GM12801 (cell line): ENCODE measurements at regions not wholly inside any gene's neighbourhood (a gene's known extent, or its start where the extent isn't known, plus 50 kb on each side); places are given as distances from the start of the nearest gene placed in this dataset.

Experiments
- TF ChIP-seq, protein P1 (sequence below): IDR thresholded peaks from one replicate; pipeline ENCODE4 v1.5.1; 2011; ENCODE audit warnings: control low read depth; ENCODE audit not compliant: insufficient read length; ENCODE audit errors: extremely low read depth

DNA sequence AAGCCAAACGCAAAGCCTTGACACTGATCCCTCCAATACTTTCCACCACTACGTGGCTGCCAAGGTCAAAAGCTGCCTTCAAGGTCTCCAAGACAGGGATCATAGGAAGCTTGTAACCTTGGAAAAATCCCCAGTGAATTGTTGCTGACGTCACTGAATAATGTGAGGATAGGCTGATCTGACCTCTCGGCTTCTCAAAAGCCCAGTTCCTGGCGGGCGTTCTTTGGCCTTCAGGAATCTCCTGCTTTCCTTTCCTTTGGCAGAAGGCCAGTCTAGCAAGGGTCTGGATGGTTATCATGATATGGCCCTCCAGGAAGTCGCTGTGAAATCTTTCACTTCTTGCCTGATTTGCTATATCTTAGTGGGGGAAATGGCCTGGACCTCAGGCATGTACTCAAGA, 61.4 kb upstream of the TNFAIP3 start:
- TF ChIP-seq, protein P1, sequence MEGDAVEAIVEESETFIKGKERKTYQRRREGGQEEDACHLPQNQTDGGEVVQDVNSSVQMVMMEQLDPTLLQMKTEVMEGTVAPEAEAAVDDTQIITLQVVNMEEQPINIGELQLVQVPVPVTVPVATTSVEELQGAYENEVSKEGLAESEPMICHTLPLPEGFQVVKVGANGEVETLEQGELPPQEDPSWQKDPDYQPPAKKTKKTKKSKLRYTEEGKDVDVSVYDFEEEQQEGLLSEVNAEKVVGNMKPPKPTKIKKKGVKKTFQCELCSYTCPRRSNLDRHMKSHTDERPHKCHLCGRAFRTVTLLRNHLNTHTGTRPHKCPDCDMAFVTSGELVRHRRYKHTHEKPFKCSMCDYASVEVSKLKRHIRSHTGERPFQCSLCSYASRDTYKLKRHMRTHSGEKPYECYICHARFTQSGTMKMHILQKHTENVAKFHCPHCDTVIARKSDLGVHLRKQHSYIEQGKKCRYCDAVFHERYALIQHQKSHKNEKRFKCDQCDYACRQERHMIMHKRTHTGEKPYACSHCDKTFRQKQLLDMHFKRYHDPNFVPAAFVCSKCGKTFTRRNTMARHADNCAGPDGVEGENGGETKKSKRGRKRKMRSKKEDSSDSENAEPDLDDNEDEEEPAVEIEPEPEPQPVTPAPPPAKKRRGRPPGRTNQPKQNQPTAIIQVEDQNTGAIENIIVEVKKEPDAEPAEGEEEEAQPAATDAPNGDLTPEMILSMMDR, result no peak

DNA sequence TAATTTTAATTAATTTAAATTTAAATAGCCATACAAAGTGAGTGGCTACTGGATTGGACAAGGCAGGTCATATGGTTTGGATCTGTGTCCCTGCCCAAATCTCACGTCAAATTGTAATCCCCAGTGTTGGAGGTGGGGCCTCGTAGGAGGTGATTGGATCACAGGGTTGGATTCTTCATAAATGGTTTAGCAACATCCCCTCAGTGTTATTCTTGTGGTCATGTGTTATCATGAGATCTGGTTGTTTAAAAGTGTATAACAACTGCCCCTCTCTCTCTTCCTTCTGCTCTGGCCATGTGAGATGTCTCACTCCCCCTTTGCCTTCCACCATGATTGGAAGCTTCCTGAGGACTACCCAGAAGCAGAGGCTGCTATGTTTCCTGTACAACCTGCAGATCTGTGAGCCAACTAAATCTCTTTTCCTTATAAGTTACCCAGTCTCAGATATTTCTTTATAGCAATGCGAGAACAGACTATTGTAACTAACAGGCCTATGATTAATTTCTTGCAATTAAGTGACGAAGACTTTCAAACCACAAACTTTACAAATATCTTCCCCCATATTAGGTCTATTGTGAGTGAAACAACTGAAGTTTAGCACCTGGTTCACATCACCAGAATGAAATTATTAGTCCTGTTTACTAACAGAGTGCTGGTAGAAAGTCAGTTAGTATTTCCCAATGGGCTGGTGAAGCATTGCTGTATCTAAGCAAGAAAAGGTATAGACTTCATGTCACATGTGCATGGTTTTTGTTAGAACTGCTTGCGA, 60.0 kb upstream of the TNFAIP3 start:
- TF ChIP-seq, protein P1, result no peak

DNA sequence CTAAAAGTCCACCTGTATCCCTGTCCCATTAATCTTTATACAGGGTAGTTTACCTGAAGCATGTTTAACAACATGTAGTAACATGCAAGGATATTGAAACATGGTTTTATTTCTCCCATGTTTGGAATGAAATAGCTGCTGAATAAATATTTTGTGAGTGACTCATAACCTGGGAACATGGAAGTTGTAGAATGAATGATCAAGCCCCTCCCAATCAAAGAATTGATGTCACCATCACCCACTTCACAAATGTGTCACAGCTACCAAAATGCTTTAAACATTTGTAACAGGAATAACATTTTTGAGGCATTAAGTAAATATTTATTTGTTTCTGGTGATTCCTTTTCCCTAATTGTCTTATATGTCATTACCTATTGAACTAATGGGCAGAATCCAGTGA, 58.9 kb upstream of the TNFAIP3 start:
- TF ChIP-seq, protein P1, result no peak

DNA sequence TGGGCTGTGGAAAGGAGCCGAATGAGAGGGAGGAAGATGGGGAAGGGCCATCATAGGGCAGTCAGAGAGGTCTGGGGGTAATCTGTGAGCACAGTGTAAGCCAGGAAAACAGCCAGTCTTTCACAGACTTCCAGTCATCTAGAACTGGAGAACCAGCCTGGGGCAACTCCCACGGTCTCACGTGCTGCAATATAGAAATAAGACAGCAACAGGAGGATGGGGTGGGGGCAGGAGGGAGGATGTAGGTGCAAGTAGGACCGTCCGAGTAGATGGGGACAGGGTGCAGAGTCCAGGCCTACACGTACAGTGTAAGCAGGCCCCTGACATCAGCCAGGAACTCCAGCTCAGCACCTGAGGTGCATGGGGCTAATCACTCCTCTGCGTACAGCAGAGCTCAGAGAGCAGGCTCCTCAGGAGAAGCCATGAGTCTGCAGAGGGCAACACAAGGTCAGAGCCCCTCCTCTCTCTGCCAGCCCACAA, 58.2 kb upstream of the TNFAIP3 start:
- TF ChIP-seq, protein P1, result no peak

DNA sequence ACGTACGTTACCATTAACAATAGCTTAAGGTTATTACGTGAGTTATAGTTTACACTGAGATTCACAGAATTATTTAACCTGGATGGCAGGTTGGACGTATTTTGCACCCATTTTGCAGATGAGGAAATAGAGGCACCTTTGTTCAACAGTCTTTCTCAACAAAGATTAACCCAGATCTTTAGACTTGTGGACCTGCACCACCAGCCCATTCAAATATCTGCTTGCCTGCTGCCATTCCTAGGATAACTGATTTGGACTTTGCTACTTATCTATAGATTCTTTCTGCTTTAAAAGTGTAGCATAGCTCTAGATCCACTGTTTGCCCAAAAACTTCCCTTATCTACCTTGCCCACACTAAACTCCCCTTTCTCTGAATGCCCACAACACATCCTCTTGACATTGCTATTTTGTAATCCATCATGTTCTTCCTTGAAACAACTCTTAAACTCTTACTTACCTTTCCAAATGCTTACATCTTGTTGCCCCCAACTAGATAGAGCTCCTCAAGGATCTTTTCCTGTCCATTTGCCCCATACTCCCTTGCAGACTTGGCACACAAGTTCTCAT, 56.4 kb upstream of the TNFAIP3 start:
- TF ChIP-seq, protein P1, result no peak

DNA sequence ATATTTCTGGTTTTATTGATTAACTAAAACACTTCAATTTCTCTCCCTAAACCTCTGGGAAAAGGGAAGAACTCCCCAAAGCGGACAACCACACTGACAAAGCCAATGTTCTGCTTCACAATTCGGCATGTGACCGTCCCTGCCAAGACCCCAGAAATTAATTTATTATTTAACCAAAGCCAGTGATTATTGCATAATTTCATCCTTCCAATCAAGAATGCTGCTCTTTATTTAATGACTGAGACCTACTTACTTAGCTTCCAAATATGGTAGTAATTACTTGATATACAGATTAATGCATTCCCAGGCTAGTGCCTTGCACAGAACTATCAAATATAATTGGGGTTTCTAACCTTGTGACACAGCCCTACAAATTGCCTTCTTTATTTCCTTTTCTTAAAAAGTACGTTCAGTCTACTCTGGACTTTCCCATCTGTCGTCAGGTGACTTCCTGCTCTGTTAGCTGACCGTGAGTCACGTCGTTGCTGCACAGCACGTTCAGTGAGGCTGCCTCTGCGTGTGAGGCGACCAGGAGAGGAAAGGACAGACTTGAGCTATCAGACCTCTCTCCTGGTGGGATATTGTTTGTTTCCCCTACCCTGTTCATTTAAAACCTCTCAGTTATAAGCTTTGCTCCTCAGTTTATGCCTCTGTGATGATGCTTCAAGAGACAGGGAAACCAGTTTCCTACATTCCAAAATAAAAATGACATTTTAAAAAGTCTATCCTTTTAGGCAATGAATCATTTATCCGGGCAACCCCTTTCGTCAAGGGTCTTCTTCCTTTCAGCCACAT, 55.7 kb upstream of the TNFAIP3 start:
- TF ChIP-seq, protein P1, result no peak

DNA sequence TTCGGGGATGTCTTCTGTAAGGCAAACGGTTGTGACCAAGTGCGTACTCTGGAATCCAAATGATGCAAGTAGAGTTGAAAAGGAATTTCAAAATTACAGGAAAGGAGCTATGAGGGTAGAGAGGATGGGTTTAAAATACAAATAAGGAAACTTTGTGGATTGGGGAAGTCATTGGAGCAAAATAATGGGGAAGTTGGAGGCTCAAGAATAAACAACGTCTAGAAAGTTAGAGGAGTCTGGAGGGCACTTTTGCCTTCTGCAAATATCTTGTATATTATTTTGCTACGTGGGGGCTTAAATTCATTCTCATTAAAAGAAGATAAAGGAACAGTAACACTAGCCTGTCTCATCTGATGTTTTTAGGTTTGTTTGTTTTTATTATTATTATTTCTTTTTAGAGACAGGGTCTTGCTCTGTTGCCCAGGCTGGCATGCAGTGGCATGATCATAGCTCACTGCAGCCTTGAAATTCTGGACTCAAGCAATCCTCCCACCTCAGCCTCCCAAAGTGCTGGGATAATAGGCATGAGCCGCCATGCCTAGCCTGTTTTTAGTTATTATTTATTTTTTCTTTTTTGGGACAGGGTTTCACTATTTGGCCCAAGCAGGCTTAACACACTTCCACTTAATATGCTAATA, 55.0 kb upstream of the TNFAIP3 start:
- TF ChIP-seq, protein P1, result no peak
